ENCODE measurements at regions not wholly inside any gene's neighbourhood (a gene's known extent, or its start where the extent isn't known, plus 50 kb on each side); places are given as distances from the start of the nearest gene placed in this dataset.

DNA sequence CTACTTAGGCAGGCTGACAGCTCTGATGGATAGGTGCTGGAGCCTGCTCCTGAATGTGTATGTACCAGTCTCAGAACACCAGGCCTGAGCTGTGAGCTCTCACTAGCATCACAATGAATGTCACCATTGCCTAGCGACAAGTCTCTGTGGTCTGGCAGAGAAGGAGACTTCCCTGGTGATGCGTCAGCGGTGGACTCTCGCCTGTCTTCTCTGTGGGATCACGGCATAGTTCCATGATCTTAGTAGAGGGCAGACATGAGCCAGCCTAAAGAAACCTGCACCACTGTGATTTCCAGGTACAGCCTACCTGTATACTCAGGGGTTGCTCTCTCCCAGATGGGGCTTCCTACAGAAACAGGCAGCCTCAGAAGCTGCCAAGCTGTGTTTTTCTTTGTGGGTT lies 699.2 kb upstream of the TSPY4 start:
- no peak for DNase-seq (ENCODE audit: extremely low spot score, insufficient read length, low read depth)
- no peak for FAIRE-seq

DNA sequence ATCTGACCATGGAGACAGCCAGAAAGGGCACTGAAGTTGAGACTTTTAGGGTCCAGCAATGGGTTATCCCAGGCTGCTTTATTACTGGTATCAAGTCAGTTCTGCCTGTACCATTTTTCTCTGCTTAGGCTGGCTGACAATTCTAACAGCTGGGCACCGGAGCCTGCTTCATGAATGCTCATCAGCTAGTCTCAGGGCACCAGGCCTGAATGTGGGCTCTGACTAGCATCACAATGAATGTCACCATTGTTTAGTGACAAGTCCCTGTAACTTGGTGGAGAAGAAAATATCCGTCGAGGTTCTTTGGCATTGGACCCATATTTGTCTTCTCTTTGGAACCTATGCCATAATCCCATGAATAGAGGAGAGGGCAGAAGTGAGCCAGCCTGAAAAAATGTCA lies 692.3 kb upstream of the TSPY4 start:
- DNase-seq (ENCODE audit: extremely low spot score, insufficient read length, low read depth) = no peak
- no peak for FAIRE-seq

DNA sequence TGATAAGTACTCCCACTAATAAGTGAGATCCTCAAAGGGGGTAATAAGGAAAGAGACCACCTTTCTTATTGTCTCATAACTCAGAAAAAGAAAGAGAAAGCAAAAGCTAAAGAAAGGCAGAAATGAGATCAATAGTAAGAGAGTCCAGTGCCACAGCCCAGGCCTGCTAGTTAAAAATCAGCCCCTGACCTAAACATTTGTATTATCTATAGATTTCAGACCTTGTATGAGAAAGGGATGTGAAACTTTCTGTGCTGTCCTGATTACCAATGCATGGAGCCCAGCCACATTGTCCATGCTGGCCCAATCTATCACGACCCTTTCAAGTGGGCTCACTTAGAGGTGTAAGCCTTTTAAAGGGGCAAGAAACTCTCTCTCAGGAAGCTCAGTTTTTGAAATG lies 684.8 kb upstream of the TSPY4 start:
- DNase-seq (ENCODE audit: extremely low spot score, insufficient read length, low read depth) (no peak), FAIRE-seq (peak; percentile 29)

DNA sequence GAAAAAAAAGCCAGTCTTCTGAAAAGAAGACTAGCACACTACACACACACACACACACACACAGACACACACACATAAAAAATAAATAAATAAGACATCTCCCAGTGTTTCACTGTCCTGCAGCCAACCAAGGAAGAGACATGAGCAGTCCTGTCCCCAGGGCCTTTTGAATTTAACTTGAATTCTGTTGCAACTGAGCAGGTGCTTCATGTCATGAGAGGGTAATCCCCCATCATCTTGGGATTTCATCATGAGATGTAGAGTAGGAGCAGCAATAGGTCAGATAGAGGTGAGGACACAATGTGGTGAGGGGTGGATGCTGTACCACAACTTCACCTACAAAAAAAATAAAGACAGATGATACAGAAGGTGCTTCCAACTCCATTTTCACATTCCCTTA lies 682.2 kb upstream of the TSPY4 start:
- FAIRE-seq (no peak), DNase-seq (ENCODE audit: extremely low spot score, insufficient read length, low read depth) (no peak)

DNA sequence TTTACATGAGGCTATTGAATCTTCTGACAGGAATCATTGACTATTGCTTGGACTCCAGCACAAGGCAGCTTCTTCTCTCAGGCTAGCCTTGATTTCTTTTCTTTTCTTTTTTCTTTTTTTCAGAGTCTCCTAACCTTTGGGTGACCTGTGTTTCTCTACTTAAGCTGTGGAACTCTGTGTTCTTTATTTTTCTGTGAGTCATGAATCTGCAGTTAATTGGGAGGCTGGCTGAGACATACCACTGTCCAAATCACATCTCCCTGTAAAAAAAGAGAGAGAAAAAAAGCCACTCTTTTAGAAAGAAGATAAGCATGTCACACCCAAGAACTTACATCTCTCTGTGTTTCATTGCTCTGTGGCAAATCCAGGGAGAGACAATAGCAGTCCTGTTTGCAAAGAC lies 681.2 kb upstream of the TSPY4 start:
- FAIRE-seq (no peak), DNase-seq (ENCODE audit: extremely low spot score, insufficient read length, low read depth) (no peak)

DNA sequence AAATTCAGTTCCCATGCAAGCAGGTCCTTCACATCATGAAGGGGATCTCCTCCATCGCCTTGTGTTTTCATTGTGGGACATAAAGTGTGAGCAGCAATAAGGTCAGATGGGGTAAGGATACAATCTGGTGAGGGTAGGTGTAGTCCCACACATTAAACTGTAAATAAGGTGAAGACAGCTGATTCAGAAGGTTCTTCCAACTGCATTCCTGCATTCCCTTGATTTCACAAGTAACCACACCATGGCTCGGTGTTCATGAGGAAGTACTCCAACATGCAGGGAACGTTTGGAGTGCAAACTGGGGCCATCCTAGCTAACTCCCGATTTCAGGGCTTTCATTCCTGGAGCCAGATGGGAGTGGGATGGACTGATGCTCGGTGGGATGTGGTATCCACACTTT lies 680.7 kb upstream of the TSPY4 start:
- DNase-seq (ENCODE audit: extremely low spot score, insufficient read length, low read depth) (no peak), FAIRE-seq (no peak)

DNA sequence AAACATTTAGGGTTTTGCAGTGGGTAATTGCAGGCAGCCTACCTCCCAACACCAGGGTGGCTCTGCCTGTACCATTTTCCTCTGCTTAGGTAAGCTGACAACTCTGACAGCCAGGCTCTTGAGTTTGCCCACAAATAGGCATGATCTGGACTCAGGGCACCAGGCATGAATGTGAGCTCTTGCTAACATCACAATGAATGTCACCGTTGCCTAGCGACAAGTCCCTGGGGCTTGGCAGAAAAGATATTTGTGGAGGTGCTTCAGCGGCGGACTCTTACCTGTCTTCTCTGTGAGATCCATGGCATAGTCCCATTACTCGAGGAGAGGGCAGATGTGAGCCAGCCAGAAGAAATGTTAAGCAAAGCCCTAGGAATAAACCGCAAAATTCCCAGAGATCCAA lies 677.5 kb upstream of the TSPY4 start:
- FAIRE-seq (no peak), DNase-seq (ENCODE audit: extremely low spot score, insufficient read length, low read depth) (no peak)

DNA sequence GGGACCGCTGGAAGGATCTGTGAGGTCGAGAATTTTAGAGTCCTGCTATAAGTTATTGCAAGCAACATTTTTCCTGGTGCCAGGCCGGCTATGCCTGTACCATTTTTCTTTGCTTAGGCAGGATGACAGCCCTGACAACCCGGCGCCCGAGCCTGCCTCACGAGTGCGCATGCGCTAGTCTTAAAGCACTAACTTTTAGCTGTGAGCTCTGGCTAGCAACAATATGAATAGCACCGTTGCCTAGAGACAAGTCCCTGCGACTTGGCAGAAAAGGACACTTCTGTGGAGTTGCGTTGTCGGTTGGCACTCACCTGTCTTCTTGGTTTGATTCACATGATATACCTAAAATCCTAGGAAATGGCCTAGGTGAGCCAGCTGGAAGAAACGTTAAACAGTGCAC lies 663.4 kb upstream of the TSPY4 start:
- FAIRE-seq = no peak
- DNase-seq (ENCODE audit: extremely low spot score, insufficient read length, low read depth) = no peak

DNA sequence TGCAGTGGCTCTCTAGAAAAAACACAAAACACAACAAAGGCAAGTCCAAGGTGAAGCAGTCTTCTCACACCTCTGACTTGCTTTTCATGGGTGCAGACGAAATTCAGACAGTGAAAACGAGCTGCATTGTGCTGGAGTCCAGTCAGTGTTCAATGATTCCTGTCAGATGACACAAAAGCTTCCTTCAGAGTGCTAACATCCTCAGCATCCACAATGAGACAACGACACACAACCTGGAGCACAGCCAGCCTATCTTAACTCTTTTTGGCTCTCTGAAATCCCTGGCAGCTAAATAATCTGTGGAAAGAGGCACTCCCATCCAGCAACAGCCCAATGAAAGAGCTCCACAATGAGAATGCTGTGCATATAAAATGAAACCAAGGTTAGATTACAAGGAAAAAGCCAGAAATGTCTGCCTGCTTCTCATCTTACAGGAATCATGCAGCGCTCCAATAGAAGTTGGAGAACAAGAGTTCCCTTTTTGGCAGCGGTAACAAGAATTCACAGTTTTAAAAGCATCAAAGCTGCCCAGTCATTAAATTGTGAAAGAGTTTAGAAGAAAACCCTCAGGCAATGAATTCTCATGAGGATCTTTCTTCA lies 659.8 kb upstream of the TSPY4 start:
- DNase-seq (ENCODE audit: extremely low spot score, insufficient read length, low read depth) (no peak), FAIRE-seq (no peak)

DNA sequence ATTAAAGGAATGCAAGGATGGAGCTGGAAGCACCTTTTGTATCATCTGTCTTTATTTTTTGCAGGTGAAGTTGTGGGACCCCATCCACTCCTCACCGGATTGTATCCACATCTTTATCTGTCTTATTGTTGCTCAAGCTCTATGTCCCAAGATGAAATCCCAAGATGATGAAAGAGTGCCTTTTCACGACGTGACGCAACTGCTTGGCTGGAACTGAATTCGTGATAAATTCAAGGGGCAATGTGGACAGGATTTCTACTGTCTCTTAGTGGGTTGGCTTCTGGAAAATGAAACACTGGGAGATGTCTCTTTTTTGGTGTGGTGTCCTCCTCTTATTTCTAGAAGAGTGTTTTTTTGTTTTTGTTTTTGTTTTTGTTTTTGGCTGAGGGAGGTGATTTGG lies 650.1 kb upstream of the TSPY4 start:
- FAIRE-seq = no peak

DNA sequence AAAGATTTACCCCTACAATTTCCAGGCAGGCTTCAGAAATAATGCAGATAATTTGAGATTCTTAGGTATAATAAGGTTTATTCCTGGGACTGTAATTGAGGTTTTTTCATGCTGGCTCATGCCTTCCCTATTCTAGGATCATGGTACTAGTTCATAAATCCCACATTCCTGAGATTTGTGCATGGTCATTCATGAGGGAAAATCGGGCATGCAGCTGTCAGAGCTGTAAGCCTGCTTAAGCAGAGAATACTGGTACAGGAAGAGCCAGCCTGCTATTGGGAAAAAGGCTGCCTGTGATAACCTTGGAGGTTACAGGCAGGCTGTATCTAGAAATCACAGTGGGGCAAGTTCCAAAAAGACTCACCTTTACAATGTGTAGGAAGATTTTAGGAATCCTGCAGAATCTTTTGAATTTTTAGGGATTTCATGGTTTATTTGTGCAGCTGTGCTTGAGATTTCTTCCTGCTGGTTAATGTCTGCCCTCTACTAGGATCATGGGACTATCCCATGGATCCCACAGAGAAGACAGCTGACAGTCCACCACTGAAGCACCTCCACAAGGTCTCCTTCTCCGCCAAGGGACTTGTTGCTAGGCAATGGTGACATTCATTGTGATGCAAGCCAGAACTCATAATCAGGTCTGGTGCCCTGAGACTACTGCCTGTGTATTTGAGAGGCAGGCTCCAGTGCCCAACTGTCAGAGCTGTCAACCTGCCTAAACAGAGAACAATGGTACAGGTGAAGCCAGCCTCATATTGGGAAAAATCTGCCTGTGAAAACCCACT lies 646.2 kb upstream of the TSPY4 start:
- DNase-seq (ENCODE audit: extremely low spot score, insufficient read length, low read depth) (no peak), FAIRE-seq (no peak)

More for the DNA sequence above, 650.1 kb upstream of the TSPY4 start:
- DNase-seq (ENCODE audit: extremely low spot score, insufficient read length, low read depth) = no peak

DNA sequence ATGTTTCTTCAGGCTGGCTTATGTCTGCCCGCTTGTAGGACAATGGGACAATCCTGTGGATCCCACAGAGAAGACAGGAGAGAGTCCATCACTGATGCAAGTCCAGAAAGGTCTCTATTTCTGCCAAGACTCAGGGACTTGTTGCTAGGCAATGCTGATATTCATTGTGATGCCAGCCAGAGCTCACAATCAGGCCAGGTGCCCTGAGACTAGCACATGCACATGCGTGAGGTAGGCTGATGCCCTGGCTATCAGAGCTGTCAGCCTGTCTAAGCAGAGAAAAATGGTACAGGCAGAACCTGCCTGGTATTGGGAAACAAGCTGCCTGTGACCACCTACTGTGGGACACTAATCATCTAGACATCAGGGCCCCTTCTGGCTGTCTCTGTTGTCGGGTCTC lies 638.7 kb upstream of the TSPY4 start:
- DNase-seq (ENCODE audit: extremely low spot score, insufficient read length, low read depth) (no peak), FAIRE-seq (no peak)

DNA sequence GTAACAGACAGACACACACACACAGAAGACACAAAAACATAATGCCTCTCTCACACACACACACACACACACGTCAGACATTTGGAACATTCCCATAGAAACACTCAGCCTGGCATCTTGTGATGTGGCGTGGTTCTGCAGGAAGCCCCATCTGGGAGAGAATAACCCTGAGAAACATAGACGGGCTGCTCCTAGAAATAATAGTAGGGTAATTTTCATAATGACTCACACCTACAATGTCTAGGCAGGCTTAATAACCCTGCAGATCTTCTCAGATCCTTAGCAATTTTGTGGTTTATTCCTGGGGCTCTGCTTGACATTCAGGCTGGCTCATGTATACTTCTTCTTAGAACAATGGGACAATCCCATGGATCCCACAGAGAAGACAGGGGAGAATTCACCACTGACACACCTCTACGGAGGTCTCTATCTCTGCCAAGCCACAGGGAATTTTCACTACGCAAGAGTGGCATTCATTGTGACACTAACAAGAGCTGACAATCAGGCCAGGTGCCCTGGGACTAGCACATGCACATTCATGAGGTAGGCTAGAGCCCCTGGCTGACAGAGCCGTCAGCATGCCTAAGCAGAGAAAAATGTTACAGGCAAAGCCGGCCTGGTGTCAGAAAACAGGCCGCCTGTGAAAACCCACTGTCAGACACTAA lies 631.5 kb upstream of the TSPY4 start:
- FAIRE-seq (no peak), DNase-seq (ENCODE audit: extremely low spot score, insufficient read length, low read depth) (no peak)

DNA sequence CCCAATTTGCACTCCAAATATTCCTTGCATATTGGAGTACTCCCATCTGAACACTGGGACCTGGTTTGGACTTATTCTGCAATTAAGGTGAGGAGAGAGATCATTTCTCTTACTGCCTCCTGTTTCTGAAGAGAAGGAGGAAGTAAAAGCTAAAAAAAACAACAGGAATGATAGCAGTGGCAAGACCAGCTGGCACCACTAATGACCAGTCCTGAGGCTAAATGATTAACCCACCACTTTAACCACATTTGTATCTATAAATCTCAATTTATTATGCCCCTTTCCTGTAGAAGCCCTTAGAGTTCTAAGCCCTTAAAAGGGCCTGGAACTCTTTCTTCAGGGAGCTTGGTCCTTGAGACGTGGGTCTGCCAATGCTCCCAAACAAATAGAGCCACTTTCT lies 625.0 kb upstream of the TSPY4 start:
- DNase-seq (ENCODE audit: extremely low spot score, insufficient read length, low read depth) = no peak
- FAIRE-seq = no peak

DNA sequence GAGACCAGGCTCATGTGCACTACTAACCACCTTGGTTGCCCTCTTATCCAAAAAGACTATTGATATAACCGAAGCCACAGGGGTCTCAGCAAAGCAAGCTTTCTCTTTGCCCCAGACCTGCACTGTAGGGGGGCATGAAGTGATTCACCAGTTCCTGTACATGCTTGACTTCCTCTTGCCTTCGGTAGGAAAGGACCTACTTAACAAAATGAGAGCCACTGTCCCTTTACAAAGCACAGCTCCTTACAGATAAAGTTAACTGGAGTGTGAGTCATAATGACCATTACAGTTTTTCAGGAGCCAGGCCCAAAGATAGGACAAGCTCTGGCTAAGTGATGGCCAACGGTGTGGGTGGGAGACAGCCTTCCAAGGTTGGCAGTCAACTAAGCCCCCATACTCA lies 622.0 kb upstream of the TSPY4 start:
- FAIRE-seq = no peak
- no peak for DNase-seq (ENCODE audit: extremely low spot score, insufficient read length, low read depth)

DNA sequence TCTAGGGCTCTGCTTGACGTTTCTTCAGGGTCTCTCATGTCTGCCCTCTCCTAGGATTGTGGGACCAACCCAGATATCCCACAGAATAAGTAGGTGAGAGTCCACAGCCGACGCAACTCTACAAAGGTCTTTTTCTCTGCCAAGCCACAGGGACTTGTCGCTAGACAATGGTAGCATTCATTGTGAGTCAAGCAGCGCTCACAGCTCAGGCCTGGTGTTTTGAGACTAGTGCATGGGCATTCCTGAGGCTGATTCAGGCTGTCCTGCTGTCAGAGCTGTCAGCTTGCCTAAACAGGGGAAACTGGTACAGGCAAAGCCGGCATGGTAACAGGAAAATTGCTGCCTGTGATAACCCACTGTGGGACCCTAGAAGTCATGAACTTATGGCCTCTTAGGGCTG lies 610.6 kb upstream of the TSPY4 start:
- FAIRE-seq (no peak), DNase-seq (ENCODE audit: extremely low spot score, insufficient read length, low read depth) (no peak)

DNA sequence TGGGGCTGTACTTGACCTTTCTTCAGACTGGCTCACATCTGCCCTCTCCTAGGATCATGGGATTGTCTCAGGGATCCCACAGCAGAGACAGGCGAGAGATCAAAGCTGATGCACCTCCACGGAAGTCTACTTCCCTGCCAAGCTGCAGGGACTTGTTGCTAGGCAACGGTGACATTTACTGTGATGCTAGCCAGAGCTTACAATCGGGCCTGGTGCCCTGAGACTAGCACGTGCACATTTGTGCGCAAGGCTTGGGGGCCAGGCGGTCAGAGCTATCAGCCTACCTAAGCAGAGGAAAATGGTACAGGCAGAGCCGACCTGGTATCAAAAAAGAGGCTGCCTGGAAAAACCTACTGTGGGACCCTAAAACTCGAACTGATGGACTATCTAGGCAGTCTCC lies 607.3 kb upstream of the TSPY4 start:
- FAIRE-seq (no peak), DNase-seq (ENCODE audit: extremely low spot score, insufficient read length, low read depth) (no peak)

DNA sequence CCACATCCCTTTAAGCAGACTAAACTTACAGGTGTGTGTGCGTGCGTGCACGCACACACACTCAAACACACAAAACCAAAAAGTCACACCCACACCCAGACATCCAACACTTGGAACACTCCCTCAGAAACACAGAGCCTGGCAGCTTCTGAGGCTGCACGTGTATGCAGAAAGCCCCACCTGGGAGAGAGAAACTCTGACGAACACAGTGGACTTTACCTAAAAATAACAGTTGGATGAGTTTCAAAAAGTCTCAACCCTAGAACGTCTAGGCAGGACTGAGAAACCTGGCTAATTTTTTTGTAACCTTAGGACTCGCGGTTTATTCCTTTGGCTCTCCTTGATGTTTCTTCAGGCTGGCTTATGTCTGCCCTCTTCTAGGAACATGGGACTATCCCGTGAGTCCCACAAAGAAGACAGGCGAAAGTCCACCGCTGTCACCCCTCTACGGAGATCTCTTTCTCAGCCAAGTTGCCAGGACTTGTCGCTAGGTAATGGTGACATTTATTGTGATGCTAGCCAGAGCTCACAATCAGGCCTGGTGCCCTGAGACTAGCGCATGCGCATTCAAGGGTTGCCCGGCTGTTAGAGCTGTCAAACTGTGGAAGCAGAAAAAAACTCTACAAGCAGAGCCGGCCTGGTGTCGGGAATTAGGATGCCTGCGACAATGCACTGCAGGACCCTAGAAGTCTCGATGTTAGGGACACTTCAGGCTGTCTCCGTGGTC lies 595.8 kb upstream of the TSPY4 start:
- no peak for DNase-seq (ENCODE audit: extremely low spot score, insufficient read length, low read depth)
- FAIRE-seq = no peak

DNA sequence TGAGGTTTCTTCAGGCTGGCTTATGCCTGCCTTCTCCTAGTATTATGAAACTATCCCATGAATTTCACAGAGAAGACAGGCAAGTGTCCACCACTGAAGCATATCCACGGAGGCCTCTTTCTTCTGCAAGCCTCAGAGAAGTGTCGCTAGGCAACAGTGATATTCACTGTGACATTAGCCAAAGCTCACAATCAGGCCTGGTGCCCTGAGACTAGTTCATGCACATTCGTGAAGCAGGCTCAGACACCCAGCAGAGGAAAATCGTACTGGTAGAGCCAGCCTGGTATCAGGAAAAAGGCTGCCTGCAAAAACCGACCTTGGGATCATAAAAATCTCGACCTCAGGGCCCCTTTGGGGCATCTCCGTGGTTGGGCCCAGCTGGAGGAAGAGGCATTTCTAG lies 573.1 kb upstream of the TSPY4 start:
- no peak for FAIRE-seq

DNA sequence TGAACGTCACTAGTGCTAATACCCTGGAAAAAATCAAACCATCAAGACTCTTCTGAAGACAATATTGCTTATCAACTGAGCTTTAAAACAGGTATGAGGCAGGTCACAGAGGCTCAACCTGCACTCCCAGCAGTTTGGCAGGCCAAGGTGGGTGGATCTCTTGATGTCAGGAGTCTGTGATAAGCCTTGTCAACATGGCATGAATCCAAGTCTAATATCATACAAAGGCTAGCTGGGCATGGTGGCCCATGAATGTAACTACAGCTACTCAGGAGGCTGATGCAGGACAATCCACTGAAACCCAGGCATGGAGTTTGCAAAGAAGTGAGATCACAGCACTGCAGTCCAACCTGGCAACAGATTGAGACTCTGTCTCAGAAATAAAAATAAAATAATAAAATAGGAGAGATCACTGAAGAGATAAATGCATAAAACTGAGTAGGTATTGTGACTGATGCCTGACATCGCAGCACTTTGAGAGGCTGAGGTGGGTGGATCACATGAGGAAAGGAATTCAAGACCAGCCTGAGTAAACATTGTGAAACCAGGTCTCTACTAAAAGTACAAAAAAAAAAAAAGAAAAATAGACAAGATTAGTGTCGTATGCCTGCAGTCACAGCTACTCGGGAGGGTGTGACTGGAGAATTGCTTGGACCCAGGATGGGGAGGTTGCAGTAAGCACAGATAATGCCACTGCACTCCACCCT lies 555.9 kb upstream of the TSPY4 start:
- FAIRE-seq (no peak), DNase-seq (ENCODE audit: extremely low spot score, insufficient read length, low read depth) (no peak)

More for the DNA sequence above, 573.1 kb upstream of the TSPY4 start:
- DNase-seq (ENCODE audit: extremely low spot score, insufficient read length, low read depth) = no peak

Measured in GM18507 (cell line).